RWPE1 (cell line): ENCODE measurements at regions not wholly inside any gene's neighbourhood (a gene's known extent, or its start where the extent isn't known, plus 50 kb on each side); places are given as distances from the start of the nearest gene placed in this dataset.

Experiments
- CTCF ChIA-PET: fragments of 350-600 bp; sonication (Branson Sonifier 250); formaldehyde crosslinking; extraction: SDS; loops from one replicate; lab custom pipeline; 2021; lab: Yijun Ruan, JAX
- POLR2A ChIA-PET: fragments of 400-600 bp; formaldehyde crosslinking; extraction: SDS; loops from one replicate; lab custom pipeline; 2020; ENCODE audit warnings: antibody characterized with exemption; ENCODE audit not compliant: low non-redundant PET; lab: Yijun Ruan, JAX
- DNase-seq: peaks from one replicate; pipeline ENCODE4 v3.0.0; 2012; ENCODE audit warnings: low spot score
- H3K27ac ChIP-seq: fragments of 450-650 bp; 2 replicates; pipeline ENCODE4 v1.5.1; 2017
- TF ChIP-seq, protein P1 (sequence below): fragments of 450-650 bp; conservative IDR thresholded peaks from 2 replicates; pipeline ENCODE4 v1.5.1; 2017; ENCODE audit warnings: low read depth, mild to moderate bottlenecking

DNA sequence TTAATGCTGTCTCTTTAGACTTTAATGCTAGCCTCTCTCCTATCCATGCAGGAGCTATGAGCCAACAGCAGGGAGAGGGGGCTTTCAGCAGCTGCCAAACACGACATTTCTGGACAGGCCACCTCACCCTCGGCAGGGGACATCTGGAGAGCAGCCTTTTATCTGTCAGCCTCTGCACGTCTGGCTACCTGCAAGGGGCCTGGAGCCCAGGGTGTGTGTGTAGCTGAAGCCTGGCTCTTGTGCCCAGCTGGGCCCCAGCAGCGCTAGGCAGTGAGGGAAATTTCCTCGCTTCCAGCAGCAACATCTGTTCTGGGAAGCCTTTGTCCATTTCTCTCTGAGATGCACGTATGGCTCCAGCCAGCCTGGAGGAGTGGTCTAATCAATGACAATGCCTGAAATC lies 728.7 kb upstream of the ID2 start:
- no peak overlapping the region for H3K27ac ChIP-seq
- ChIA-PET POLR2A (no interaction called here), CTCF (no interaction called here)
- TF ChIP-seq, protein P1, sequence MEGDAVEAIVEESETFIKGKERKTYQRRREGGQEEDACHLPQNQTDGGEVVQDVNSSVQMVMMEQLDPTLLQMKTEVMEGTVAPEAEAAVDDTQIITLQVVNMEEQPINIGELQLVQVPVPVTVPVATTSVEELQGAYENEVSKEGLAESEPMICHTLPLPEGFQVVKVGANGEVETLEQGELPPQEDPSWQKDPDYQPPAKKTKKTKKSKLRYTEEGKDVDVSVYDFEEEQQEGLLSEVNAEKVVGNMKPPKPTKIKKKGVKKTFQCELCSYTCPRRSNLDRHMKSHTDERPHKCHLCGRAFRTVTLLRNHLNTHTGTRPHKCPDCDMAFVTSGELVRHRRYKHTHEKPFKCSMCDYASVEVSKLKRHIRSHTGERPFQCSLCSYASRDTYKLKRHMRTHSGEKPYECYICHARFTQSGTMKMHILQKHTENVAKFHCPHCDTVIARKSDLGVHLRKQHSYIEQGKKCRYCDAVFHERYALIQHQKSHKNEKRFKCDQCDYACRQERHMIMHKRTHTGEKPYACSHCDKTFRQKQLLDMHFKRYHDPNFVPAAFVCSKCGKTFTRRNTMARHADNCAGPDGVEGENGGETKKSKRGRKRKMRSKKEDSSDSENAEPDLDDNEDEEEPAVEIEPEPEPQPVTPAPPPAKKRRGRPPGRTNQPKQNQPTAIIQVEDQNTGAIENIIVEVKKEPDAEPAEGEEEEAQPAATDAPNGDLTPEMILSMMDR, result no peak
- no peak for DNase-seq

DNA sequence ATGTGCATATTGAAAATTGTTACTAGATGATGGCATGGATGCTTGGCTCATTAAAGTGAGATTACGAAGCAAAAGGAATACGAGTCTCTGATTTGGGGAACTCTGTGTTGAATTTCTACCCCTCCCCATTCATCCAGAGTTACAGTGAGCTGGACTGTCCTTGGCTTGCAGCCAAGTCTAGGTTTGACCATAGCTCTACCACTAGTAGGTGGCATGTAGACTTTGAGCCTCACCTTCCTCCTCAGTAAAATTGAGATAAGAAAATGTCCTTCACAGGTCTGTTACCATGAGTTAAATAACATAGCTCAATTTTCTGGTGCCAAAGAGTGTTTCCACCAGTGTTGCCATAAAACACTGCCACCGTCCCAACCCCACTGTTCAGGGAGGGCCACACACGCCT lies 727.6 kb upstream of the ID2 start:
- ChIA-PET CTCF (no interaction called here), POLR2A (no interaction called here)
- DNase-seq, result no peak
- H3K27ac ChIP-seq, result no peak overlapping the region
- TF ChIP-seq, protein P1, result no peak

DNA sequence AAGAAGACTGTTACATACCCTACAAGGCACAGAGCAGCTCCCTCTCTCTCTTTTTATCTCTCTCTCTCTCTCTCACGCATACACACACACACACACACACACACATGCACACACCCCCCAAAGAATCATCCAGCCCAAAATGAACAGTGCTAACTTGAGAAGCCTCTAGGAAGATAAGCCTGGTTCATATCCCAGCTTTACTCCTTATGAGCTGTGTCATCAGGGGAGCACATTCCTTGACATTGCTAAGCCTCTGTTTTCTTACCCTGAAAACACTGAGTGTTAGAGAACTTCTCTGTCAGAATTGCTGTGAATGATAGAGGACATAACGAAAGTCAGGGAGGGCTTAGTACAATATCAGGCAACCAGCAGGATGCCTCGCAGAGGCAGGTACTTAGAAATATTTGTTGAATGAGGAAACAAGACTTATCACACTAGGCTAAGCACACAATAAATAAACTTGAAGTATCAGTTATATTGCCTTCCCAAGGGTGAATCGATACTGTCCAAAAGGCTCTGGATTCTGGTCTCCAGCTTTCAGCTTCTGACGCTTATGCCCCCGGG lies 725.6 kb upstream of the ID2 start:
- POLR2A ChIA-PET, result no interaction called here
- no peak overlapping the region for H3K27ac ChIP-seq
- CTCF ChIA-PET, result interaction anchor here (0.7 kb wide), 1 partner anchor 173 kb away, joined by 3 read pairs; no protein-coding TSS in a partner anchor
- DNase-seq, result no peak
- TF ChIP-seq, protein P1, result no peak

DNA sequence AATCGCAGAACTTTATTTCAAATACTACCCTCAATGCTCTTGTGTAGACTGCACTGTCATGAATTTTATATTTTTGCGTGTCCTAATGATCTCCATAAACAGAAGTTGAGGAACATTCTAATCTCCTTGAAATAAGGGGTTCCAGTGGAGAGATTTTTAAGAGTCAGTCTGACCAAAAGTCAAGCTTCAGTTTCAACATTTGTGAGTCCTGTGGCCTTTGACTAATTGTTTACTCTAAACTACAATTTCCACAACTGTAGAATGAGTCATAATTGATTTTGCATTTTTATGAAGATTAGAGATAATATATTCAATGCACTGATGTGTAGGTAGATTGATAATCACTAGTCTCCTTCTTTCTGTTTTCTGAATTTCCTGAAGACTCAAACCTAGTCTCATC lies 720.3 kb upstream of the ID2 start:
- ChIA-PET CTCF (no interaction called here), POLR2A (no interaction called here)
- TF ChIP-seq, protein P1, result no peak
- DNase-seq, result no peak
- H3K27ac ChIP-seq, result no peak overlapping the region

DNA sequence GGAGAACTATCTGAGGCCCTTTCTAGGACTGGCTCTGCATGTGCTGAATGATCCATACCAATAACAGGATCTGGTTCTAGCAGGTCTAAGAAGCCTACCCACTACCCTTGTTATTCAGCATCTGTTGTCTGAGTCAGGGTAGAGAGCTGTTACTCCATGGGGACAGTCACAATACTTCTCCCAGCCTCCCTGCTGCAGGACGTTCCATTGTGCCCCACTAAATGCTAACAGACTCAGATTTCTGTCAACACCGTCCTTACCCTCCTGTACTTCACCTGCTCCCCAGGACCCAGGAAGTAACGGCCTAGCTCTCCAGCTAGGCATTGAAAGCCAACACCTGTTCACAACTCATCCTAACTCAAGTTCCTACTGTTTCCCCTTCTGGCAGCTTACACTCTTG lies 719.7 kb upstream of the ID2 start:
- ChIA-PET POLR2A (no interaction called here), CTCF (interaction anchor here (0.7 kb wide), 1 partner anchor 535 kb away, joined by 3 read pairs; no protein-coding TSS in a partner anchor)
- H3K27ac ChIP-seq, result no peak overlapping the region
- TF ChIP-seq, protein P1, result no peak
- no peak for DNase-seq

DNA sequence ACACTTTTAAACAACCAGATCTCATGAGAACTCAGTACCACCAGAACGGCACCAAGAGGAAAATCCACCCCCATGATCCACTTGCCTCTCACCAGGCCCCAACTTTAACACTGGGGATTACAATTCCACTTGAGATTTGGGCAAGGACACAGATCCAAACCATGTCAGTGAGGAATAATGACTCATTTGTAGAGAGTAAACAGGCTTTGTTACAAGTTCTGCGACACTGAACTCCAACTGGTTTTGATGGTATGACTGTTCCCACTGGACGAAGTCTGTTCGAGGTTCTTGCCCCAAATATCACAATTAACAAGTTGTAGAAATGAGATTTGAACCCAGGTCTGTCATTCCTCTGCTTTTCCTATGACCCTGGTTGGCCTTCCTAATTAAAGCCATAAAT lies 718.1 kb upstream of the ID2 start:
- no peak overlapping the region for H3K27ac ChIP-seq
- TF ChIP-seq, protein P1, result no peak
- ChIA-PET CTCF (no interaction called here), POLR2A (no interaction called here)
- DNase-seq, result no peak
